ENCODE measurements at regions not wholly inside any gene's neighbourhood (a gene's known extent, or its start where the extent isn't known, plus 50 kb on each side); places are given as distances from the start of the nearest gene placed in this dataset.

DNA sequence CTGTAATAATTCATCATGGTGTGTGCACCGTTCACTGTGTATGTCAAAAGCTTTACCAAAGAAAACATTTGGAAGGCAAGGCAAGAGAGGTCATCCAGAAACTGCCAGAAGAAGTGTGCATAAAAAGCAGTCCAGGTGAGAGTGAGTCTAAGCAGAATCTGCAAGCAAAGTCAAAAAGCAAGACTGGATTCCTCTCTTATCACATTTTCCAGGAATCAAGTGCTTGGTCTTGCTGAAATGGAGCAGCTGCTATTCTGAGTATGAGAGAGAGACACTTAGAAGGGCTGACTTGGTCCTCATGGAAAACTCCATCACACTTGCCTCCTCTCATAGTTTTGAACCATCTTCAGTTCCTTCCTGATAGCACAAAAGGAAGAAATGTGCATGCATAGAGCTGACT lies 231.3 kb downstream of the ANAPC1 start:
- DNase-seq (ENCODE audit: low read depth) = no peak

DNA sequence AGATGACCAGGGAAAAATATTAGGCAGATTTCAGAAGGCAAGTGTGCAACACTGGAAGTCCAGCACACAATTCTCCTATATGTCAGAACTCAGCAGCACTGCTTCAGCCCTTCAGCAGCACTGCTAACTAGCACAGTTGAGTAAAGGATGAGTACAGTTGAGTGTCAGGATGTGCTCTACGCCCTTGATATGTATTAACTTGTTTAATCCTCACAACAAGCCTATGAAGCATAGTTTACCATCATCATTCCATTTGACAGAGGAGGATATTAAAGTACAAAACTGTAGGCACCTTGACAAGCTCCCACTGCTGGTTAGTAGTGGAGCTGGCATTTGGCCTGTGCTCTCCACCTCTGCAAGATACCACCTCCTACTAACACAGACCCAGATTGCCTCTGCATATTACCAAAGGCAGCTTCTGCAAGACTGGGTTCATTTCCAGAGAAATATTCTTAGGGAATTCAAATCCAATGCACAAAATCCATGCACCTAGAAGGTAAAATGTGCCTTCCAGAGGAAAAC lies 230.8 kb downstream of the ANAPC1 start:
- DNase-seq (ENCODE audit: low read depth) = no peak

DNA sequence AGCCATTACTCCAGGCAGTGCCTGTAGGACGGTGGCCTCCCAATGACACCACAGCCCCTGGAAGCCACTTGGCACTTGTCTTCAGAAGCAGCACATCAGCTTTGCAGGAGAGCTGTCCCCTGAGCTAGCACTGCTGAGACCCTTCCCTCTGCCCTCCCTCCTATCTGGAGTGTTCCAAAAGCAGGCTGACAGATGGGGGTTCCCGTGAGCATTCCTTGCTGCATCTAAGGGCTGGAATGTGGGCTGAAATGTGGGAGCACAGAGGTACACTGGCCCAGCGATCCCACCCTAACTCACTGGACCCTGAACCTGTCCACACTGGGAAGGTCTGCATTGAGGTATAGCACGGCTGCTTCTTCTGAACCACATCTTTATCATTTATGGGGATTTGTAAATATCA lies 230.1 kb downstream of the ANAPC1 start:
- DNase-seq (ENCODE audit: low read depth) = no peak

DNA sequence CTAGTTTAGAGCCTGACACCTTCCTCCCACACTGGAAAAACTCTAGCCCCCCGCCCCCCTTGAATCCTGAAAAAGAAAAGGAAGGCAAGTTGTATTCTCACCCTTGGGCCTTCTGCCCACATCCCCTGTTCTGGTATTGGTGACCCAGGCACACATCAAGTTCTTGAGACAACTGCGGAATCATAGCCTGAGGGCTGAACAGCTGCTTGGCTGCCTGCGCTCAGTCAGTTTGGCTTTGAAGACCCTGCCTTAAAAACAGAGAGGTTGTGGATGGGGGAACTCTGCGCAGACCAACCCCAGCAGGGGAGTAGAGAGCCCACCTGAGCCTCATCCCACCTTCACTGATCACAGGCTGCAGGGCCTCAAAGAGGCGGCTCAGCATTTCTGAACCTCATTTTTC lies 229.2 kb downstream of the ANAPC1 start:
- DNase-seq (ENCODE audit: low read depth) = no peak

DNA sequence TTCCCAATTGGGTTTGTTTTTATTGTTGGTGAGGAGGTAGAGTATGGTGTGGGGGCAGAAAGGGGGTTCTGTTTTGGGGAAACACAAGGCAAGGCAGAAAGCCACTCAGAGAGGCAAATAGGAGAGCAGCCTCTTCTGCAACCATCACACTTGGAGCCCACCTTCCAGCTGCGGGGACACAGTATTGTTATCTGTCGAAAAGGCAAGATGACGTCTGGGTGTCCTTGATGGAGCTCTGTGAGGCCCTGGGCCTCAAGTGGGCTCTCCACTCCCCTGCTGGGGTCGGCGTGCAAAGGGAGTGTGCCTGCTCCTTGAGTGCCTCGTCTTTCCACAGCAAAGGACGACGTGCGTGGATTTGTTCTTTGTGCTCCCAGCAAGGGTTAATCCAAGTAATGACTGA lies 227.6 kb downstream of the ANAPC1 start:
- DNase-seq (ENCODE audit: low read depth) = no peak

DNA sequence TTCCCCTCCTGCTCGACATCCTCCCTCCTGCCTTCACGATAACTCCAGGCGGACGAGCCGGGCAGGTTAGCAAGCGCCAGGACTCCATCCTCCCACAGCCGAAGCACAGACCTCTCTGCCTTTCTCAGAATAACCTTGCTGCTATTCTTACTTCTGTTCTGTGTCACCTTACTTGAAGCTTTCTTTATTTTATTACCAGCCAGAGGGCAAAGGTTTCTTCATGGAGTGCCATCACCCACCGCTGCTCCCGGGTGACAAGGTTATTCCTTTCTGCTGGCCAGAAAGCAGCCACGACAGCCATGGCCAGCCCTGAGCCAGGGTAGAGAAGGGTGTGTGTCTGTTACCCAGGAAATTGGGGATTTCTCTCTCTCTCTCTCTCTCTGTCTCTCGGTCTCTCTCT lies 227.1 kb downstream of the ANAPC1 start:
- no peak for DNase-seq (ENCODE audit: low read depth)

DNA sequence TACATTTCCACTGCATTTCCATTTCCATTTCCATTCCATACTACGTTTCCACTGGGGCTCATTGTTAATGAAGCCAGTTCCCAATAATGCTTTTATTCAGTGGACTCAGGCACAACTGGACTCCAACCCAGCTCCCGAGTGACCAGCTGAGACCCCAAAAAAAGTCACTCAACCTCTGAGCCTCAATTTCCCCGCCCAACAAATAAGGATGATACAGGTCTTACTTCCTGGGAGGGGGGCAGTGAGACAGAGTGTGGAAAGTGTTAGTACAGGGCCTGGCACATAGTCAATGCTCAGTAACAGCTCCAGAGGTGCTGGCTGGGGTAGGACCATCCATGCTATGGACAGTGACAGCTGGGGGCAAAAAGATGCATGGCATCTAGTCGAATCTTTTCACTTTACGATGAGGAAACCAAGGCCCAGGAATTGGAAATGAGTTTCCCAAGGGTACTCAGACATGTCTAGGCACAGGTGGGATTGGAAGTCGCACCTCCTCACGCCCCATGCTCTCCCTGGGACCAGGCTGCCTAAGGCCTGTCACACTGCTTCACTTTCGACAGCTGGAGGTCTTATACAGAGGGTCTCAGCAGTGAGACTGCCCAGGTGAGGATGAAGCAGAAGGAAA lies 226.5 kb downstream of the ANAPC1 start:
- no peak for DNase-seq (ENCODE audit: low read depth)

DNA sequence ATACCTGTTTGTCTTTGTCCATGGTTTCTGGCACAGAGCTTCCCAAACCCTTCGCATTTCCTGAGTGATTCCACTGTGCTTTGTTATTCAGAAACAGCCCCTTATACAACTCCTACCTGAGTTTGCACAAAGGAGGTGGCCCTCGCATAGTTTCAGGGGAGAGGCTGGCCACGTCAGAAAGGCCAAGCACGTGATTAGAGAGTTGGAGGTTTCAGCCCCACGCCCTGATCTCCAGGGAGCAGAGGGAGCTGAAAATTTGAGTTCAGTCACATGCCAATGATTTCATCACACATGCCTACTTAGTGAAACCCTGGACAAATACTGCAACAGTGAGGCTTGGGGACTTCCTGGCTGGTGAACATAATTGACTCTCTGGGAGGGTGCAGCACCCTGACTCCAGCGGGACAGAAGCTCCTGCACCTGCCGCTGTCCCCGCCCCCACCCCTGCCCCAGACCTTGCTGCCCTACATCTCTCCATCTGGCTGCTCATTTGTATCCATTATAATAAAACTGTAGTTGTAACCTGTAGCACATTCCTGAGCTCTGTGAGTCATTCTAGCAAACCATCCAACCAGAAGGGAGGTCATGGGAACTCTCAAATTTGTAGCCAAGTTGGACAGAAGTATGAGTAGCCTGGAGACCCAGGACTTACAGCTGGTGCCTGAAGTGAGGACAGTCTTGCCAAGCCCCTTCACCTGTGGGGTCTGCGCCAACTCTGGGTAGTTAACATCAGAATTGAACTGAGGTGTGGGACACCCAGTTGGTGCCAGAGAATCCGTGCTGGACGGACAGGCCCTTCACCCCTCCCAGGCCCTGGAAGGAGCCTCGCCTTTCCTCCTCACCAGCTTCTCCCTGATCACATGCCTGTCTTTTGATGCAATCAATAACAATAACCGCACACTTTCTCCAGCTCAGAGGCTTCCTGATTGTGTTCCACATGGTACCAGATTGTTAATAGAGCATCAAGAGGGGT lies 224.3 kb downstream of the ANAPC1 start:
- DNase-seq (ENCODE audit: low read depth) = no peak

DNA sequence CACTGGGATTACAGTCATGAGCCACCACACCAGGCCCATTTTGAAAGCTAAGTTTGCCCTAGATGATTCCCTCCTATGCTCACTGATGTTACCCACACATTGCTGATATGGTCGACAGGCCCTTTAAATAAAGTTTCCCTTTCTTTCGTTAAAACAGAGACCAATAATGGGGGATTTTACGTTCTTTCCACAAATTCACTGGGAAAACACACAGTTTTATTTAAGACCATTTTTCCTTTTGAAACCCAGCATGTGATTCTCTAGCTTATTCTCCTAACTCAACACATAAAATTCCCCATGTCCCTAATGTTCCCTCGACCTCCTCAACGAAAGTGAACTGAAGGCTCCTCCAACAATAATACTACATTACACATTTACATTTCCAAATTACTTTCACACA lies 223.2 kb downstream of the ANAPC1 start:
- DNase-seq (ENCODE audit: low read depth) = no peak

DNA sequence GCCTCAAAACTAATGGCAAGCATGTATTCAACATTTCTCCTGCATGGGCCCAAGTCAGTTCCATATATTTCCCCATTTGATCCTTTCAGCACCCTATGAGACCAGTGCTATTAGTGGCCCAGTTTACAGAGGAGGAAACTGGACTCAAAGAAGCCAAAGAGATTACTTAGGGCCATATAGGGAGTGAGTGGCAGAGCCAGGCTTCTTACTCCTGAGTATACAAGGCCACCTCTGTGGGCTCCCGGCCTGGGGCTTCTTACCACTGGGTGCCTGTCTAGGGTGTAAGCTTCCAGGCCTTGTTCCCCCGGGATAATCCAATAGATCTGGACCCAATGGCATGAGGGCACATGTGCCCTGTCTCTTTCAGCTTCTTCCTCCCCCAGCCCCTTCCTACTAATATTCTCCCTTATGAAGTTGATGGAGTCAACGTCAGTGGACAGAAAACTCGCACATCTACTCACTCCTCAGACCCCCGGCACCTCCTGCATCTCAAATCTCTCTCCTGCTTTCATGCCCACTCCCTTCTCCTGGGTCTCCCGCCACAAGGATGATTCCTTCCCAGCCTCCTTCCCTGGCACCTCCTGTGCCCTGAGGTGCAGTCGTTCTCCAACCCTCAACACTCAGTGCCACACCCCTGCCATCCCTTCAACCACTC lies 222.6 kb downstream of the ANAPC1 start:
- DNase-seq (ENCODE audit: low read depth) = no peak

DNA sequence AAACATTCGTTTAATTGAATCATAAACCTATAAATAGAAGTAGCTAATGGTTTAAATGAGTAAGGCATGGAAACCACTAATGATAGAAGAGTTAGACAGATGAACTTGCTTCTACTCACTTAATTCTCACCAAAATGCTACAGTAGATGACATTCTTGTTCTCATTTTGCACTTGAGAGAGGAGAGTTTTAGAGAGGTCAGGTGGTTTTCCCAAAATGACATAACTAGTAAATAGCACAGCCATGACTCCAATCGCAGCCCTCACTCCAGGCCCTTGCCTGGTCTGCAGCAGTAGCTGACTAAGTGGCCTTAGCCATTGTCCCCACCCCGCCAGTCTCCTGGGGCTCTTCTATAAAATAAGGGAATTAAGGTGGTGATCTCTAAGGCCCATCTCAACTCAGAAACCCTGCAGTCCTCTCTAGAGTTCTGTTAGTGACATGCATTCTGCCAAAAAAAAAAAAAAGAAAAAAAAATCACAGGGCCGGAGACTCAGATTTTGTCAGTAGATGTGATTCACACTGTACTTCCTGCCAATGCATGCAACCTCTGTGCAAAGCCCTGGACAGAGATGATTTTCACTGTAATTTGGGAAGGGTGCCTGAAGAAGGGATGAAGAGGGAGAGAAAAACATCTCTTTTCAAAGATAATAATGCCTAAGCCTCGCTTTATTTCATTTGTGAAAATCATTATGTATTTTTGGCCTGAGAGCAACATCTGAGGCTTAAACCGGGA lies 221.8 kb downstream of the ANAPC1 start:
- no peak for DNase-seq (ENCODE audit: low read depth)

DNA sequence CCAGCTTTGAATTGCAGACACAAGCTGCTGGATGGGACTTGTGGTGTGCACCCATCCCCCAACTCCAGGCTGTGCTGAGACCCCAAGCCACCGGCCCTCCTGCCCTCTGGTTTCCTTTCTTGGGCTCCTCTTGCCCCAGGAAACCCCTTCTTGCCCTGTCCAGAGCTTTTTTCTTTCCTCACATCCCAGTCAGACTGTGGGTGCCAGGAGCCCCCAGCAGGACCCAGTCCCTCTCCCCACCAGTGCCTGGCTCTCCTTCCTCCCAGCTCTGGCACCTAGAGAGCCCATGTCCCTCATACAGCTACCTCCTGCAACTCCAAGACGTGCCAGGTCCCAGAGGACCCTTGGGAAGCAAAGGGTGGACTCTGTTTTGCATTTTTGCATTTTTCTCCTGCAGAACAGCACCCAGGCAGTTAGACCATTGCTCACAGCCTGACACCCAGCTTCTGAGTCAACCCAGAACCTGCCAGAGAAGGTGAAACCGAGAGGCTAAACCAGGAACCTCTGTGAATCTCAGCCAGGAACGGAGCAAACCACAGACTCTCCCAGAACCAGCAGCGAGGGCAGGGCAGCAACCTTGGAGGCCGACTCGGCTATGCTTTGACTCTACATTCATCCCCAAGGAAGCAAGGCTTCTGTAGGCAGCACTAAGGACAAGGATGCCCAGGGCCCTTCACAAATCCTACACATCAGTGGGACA lies 221.1 kb downstream of the ANAPC1 start:
- DNase-seq (ENCODE audit: low read depth) = no peak

DNA sequence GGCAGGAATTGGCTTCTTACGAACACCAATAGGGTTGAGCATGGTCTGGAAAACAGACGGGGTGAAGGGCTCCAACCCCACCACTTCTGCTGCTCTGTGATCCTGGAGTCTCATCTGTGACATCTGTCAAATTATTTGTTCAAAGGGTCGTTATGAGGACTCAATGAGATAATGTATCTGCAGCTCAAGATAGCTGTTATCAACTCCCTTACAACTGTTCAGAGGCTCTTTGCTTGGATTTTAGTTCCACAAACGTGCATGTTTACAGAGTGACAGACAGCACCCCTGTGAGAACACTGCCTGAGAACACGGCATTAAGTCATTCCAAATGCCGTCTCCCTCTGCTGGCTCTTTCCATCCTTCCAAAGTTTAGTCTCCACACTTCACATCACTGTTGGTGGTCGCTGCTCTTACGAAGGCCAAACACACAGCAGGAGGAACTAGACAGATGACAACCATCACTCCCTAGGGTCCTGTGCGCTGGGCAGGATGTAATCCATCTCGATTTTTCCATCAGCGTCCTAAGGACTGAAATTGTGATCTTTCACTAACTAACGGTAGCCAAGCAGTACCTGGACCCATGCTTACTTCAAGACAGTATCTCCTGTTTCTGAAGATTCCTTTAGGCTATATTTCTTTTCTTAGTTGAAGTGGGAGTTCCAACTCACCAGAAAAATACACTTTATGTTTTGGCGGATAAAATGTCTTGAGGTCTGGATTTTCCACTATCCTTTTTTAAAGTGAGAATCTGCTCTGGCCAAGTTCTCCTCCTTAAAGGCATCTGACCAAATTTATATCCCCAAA lies 220.3 kb downstream of the ANAPC1 start:
- DNase-seq (ENCODE audit: low read depth) = no peak

DNA sequence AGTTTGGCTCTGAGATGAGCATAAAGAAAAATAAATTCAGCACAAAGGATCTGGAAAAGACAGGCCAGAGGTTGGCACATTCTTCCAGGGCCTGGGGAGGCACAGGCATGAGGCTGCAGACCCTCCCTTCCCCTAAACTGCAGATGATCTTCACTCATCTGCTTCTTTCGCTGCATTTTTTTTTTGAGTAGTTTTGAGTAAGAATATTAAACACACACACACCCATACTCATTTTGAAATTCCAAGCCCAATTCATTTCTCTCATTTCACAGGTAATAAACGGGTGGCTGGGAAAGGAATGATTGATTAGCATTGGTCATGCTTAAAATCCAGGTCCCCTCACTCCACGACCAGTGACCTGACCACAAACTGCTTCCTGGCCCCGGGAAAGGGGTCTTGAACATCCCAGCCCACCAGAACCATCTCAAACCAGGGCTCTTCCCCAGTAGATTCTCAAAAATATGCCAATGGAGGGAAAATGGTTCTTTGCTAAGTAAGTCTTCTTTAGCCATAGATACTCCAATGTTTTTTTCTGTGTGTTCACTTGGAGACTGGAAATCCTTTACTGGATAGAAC lies 219.6 kb downstream of the ANAPC1 start:
- DNase-seq (ENCODE audit: low read depth) = no peak

DNA sequence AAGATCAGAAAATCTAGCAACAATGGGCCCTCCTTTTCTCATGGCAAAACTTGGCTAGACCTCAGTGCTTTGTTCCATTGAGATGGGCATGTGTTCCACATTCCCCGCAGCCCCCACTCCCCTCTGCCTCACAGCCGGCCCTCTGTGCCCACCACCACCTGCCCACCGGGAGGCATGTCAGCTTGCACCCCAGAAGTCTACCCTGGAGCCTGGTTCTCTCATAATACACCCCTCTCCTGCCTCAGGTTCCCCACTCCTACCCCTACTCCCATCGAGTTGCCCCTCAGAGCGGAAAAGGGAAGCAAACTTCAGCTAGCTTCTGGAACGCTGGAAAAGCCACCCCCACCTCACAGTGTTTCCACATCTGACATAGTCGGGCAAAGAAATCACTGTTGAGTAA lies 219.0 kb downstream of the ANAPC1 start:
- no peak for DNase-seq (ENCODE audit: low read depth)

DNA sequence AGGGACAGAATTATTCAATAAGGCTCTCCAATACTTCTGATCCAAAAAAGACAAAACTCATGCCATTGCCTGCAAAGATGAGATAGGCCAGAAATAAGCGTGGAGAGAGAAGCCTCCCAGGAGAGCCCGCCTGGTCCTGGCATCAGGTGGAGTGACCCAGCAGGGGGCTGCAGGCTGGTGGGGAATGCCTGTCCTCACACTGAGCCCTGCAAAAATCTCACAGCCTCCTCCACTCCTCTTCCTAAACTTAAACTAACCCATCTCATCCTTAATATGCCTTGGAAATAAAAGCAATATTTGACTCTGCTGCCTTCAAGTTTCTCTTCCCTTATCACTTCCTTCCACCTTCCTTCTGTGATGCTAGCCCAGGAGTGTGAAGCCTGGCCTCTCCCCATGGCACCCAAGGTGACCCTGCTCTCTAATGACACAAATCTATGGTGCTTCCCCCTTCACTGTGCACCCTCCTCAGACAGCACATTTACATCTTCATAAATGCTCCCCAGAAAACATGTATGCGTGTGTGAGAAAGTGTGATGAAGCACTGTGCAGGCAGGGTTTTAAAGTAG lies 218.4 kb downstream of the ANAPC1 start:
- no peak for DNase-seq (ENCODE audit: low read depth)

DNA sequence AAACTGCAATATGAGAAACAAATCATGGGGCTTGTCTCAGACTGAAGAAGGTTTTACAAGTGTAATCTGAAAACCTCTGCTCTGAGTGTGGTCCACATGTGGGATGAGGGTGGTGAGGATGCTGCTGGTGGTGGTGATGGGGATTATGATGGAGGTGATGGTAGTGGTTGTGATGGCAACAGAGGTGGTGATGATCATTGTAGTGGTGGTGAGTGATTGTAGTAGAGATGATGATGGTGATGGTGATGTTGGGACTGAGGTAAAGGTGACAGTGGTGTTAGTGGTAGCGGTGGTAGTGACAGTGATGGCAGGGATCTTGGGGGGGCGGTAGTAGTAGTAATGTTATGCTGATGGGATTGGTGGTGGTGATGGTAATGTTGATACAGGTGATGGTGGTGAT lies 217.8 kb downstream of the ANAPC1 start:
- no peak for DNase-seq (ENCODE audit: low read depth)

DNA sequence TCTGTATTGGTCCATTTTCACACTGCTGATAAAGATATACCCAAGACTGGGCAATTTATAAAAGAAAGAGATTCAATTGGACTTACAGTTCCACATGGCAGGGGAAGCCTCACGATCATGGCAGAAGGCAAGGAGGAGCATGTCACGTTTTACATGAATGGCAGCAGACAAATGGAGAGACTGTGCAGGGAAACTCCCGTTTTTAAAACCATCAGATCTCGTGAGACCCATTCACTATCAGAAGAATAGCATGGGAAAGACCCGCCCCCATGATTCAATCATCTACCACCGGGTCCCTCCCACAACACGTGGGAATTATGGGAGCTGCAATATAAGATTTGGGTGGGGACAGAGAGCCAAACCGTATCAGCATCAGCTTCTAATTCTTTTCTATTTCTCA lies 217.0 kb downstream of the ANAPC1 start:
- no peak for DNase-seq (ENCODE audit: low read depth)

DNA sequence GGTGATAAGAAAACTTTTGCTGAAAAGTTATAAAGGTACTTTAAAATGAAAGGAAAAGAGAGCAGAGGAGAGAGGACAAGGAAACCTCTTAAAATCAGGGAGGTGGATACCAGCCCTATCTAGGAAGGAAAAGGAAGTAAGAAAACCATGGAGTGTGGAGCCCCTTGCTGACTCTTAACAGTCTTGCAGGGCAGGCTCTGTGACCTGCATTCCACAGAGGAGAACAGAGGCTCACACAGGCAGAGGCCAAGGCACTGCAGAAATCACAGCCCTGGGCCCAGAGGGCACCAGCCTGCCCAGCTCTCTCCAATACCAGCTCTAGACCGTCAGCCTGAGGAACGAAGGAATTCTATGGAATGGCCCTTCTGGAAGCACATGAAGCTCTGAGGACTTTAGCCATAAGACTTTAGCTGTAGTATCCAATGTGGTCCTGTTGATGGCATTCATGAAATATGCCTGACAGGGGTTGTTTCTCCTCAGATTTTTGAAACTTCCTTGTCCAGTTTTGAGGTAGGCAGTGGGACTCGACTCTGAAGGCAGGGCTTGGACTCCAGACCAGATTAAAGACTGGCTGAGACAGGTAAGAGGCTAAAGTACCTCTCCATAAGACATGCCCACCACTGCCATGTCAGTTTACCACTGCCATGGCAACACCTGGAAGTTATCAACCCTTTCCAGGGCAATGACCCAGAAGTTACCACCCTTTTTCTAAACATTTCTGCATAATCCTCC lies 216.3 kb downstream of the ANAPC1 start:
- DNase-seq (ENCODE audit: low read depth) = no peak

Measured in stimulated activated CD8-positive, alpha-beta memory T cell treated with anti-CD3 and anti-CD28 coated beads, Interleukin-4, amount 100 ng/mL, for 24 hours (primary cell).